Stimulated activated CD4-positive, alpha-beta T cell treated with anti-CD3 and anti-CD28 coated beads, Interleukin-1b, Interleukin-23, amount 100 ng/mL, for 48 hours (primary cell): ENCODE measurements at regions not wholly inside any gene's neighbourhood (a gene's known extent, or its start where the extent isn't known, plus 50 kb on each side); places are given as distances from the start of the nearest gene placed in this dataset.
"Not testable (repeated sequence)": the region's sequence is repeated elsewhere in the genome, so short reads cannot be mapped to it uniquely, and the experiment has no call there.

Experiments
- DNase-seq: peaks from one replicate; pipeline ENCODE4 v3.0.0-alpha.2; 2020

DNA sequence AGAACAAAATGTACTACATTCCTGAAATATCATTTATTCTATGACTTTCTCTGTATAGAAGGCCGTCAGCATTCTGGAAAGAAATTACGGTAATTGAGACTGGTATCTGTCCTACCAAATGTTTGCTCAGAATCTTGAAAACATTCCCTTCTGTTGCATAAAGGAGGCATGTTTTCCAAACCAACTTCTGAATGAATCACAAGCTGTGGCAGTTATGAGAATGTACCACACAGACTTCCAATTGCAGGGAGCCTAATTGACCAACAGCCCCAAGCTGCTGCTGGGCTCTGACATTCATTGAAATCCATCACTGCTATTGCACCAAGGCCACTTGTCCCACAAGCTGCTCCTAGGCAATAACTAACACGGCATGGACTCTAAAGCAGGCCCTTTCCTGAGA is 185.3 kb upstream of the CCDC196 start:
- DNase-seq: no peak

DNA sequence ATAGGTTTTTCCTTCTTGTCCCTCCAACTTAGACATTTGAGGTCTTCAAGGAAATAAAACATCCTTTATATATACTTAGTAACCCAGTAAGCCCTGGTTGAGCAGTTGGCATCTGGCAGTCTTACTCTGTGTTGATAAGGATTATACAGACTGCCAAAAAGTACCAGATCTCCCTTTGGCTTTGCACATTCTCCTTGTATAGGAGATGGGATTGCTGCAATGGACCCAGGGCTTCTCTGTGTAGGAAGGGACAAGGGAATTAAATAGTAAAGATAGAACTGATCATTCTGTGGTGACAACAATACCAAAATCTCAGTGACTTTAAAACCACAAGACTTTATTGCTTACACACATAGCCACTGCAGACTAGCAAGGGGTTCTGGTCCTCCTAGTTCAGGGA is 180.1 kb upstream of the CCDC196 start:
- no peak for DNase-seq

- DNase-seq: no peak
Measured at GRCh38 chr14:66311058-66311457, 175.1 kb upstream of the CCDC196 start.

GRCh38 chr14:66311990-66312389 is 174.2 kb upstream of the CCDC196 start:
- DNase-seq: no peak

DNA sequence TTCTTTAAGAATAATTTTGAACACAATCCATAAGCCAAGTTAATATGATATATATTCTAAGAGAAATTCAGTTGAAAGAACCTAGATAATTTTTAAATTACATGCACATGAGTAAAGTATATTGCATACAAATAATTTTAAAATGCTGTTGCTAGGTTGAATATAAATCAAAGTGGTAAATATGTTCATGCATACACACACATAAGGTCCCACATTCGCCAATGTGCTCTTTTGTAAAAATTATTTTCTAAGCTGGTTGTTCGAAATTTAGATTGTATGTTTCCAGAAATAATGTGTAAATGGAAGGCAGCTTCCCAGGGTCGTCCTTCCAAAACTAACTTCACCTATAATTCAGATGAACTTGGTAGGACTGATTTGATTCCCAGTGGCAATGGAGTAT is 173.7 kb upstream of the CCDC196 start:
- no peak for DNase-seq

- no peak for DNase-seq
Measured at GRCh38 chr14:66315098-66315497, 171.1 kb upstream of the CCDC196 start.

GRCh38 chr14:66315548-66315947 is 170.6 kb upstream of the CCDC196 start:
- DNase-seq: no peak

DNA sequence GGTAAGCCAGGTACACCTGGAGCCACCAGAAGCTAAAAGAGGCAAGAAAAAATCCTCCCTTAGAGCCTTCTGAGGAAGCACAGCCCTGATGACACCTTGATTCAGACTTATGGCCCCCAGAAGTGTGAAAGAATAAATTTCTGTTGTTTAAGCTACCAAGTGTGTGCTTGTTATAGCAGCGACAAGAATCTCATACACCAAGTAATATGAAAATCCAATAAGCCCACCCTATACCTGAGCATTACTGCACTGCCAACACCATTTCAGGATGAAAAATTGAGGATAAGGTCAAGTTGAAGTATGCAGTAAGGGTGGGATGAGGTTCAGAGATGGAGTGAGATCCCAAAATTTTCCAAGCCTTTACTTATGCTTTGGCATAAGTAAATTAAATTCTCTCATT is 163.6 kb upstream of the CCDC196 start:
- no peak for DNase-seq

DNA sequence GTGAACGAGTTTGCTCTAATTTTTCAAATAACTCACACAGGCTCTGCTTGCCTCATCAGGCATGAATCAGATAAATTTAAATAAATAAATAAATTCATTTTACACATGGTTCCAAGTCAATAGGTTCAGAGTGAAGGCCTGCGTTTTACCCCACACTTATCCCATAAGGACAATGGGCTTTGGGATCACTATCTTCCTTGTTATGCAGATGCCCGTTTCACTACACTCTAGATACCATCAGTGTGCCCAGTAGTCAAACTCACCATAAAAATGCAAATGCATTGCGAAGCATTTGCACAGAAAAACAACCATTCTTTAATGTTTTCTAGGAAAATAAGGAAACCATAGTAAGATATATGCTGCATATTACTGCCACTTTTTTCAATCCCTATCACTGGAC is 155.9 kb upstream of the CCDC196 start:
- DNase-seq: no peak

DNA sequence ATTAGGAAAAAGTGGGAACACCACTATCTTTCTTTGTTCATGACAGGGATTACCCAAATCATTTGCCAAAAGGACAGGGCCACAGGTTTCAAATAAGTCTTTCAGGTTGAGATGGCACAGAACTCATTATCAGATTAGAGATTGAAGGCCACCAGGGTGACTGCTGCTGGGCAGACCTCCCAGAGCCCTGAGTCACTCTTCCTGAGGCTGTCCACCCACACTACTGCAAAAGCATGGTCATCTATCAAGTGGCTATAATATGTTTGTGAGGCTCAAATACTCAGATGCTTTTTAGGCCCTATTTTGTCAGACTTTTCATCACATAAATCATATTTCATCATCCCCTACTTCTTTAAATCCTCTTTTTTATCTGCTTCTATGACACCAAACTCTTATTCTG is 155.3 kb upstream of the CCDC196 start:
- no peak for DNase-seq

GRCh38 chr14:66333293-66333692 is 152.9 kb upstream of the CCDC196 start:
- DNase-seq: not testable (repeated sequence)

- no peak for DNase-seq
Measured at GRCh38 chr14:66341239-66341638, 144.9 kb upstream of the CCDC196 start.

GRCh38 chr14:66345986-66346385 is 140.2 kb upstream of the CCDC196 start:
- DNase-seq: no peak

- DNase-seq: no peak
Measured at GRCh38 chr14:66351310-66351709, 134.9 kb upstream of the CCDC196 start.

- DNase-seq: no peak
Measured at GRCh38 chr14:66359500-66359899, 126.7 kb upstream of the CCDC196 start.

DNA sequence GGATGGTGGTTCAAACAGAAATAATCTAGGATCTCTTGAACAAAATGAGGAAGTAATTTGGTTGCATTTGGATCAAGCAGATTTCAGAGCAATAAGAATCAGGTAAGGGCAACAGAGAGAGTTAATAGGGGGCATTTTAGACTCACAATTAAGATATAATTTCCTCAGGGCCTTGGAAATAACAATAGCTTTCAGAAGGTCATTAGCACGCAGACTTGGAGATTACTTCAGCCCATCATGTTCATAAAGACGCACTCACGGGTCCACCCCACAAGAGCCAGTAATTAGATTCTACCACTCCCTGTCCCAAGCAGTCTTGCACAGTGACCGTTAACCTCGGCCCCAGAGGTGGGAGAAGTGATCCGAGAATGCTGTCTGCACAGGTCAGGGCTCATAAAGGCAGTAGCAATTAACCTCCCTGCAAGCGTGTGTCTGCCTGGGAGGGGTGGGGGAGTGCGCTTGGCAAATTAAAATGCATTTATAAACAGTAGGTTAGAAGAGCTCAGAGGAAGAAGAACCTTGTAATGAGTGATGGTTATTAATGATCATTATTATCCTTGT is 125.7 kb upstream of the CCDC196 start:
- no peak for DNase-seq

GRCh38 chr14:66361013-66361412 is 125.2 kb upstream of the CCDC196 start:
- no peak for DNase-seq

- DNase-seq: no peak
Measured at GRCh38 chr14:66365388-66365787, 120.8 kb upstream of the CCDC196 start.

DNA sequence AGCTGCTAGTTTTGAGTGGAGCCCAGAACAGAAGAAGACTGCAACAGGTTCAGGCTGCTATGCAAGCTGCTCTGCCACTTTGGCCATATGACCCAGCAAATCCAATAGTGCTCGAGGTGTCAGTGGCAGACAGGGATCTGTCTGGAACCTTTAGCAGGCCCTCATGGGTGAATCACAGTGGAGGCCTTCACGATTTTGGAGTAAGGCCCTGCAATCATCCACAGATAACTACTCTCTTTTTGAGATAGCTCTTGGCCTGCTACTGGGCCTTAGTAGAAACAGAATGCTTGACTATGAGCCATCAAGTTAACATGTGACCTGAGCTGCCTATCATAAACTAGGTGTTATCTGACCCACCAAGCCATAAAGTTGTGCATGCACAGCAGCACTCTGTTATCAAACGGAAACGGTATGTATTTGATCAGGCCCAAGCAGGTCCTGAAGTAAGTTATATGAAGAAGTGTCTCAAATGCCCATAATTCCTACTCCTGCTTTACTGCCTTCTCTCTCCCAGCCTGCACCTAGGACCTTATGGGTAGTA is 116.9 kb upstream of the CCDC196 start:
- DNase-seq: no peak

- DNase-seq: no peak
Measured at GRCh38 chr14:66371776-66372175, 114.4 kb upstream of the CCDC196 start.

DNA sequence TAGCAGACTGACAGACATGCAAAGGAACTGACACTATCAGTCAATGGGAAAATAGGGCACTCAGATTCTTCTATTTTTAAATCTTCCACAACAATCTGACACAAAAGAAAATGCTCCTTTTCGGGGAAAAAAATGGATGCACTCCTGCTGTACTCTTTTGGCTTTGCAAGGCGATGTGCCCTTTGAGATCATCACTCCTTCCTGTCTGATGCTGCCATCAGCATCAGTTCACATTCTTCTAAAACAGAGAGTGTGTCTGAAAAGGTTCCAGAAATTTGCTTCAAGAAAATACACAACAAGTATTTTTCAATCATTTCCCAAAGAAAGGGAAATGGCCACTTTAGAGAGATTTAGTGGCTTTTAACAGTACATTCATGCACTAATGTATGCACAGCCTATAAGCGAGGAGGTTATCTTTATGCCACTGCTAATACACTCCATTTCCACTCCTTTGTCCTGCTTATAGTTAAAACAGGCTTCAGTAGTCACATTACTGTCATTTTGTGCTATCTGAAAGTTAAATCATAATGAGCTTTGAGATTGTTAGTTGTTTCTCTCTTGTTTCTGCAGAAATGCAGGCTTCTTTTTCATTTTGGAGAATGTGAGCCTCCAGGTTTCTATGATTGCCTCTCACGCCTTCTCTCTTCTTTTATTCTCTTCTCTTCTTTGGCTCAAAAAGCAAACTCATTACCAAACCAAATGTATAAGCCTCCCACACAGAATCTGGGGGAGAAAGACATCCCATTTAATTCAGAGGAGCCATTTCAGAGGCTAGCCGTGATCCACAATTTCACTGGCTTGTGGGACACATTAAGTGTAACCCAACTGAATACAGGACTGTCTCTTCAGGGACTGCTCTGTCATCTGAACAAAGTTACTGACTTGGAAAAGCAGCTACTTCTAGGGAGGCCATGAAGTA is 110.9 kb upstream of the CCDC196 start:
- no peak for DNase-seq

DNA sequence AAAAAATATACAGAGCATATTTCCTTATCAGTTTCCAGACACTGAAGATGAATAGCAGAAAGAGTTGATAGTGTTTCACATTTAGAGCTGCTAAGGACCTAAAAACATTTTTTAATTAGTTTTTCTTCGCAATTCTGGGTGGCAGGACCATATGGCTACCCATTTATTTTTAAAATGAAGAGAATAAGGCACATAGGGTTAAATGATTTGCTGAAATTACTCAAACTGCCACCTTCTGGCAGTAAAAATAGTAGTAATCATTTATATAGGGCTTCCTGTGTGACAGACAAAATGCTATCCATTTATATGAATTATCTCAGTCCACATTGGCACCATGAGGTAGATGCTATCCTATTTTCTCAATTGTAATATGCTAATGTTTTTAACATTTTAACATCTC is 108.6 kb upstream of the CCDC196 start:
- no peak for DNase-seq

GRCh38 chr14:66378712-66379505 is 107.3 kb upstream of the CCDC196 start:
- no peak for DNase-seq

DNA sequence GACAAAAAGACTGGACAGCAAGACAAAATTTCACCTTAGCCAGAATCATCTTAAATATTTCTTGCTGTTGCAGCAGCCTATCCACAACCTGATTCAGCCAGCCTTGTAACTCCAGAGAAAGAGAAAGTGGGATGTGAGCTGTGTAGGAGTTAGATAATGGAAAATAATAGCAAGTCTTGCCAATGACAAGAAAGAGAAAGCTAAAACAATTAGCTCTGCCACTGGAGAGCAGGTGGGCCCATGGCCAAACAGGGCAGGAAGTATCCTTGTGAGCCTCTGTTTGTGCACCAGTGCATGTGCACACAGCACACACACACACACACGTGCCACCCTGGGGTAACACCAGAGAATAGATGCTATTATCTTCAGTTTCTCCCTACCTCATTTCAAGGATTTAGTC is 106.0 kb upstream of the CCDC196 start:
- DNase-seq: no peak
